ENCODE measurements at regions not wholly inside any gene's neighbourhood (a gene's known extent, or its start where the extent isn't known, plus 50 kb on each side); places are given as distances from the start of the nearest gene placed in this dataset.

- no peaks in the 10 kb centered on the region for H3K27me3 ChIP-seq
- H3K9me3 ChIP-seq: no peaks in the 10 kb centered on the region
- H3K27ac ChIP-seq: no peak overlapping the region
- no peaks in the 10 kb centered on the region for H3K36me3 ChIP-seq
- WGBS: 77% methylated on average over 6 of the region's 6 CpGs
- no peak overlapping the region for H3K4me3 ChIP-seq
- H3K4me1 ChIP-seq: no peaks in the 10 kb centered on the region
- TF ChIP-seq POLR2AphosphoS5 (IDR thresholded peaks at IDR 0.05) (no peak), EP300 (IDR thresholded peaks at IDR 0.05) (no peak), POLR2A (IDR thresholded peaks at IDR 0.05) (no peak)
- TF ChIP-seq, protein P1, sequence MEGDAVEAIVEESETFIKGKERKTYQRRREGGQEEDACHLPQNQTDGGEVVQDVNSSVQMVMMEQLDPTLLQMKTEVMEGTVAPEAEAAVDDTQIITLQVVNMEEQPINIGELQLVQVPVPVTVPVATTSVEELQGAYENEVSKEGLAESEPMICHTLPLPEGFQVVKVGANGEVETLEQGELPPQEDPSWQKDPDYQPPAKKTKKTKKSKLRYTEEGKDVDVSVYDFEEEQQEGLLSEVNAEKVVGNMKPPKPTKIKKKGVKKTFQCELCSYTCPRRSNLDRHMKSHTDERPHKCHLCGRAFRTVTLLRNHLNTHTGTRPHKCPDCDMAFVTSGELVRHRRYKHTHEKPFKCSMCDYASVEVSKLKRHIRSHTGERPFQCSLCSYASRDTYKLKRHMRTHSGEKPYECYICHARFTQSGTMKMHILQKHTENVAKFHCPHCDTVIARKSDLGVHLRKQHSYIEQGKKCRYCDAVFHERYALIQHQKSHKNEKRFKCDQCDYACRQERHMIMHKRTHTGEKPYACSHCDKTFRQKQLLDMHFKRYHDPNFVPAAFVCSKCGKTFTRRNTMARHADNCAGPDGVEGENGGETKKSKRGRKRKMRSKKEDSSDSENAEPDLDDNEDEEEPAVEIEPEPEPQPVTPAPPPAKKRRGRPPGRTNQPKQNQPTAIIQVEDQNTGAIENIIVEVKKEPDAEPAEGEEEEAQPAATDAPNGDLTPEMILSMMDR (IDR thresholded peaks at IDR 0.05): no peak
- DNase-seq (ENCODE audit: low spot score in 2 of 2): peak in 1 of 2 donors; percentile 67
Measured at GRCh38 chr6:82568290-82568993, 204.8 kb downstream of the TPBG start.

- Histone ChIP-seq H3K27ac (no peak overlapping the region), H3K9me3 (no peaks in the 10 kb centered on the region), H3K27me3 (no peaks in the 10 kb centered on the region), H3K36me3 (no peaks in the 10 kb centered on the region), H3K4me1 (no peaks in the 10 kb centered on the region), H3K4me3 (no peak overlapping the region)
- no peak for TF ChIP-seq POLR2AphosphoS5 (IDR thresholded peaks at IDR 0.05)
- TF ChIP-seq, protein P1 (IDR thresholded peaks at IDR 0.05): no peak
- no peak for TF ChIP-seq EP300 (IDR thresholded peaks at IDR 0.05)
- no peak for TF ChIP-seq POLR2A (IDR thresholded peaks at IDR 0.05)
- 80% methylated on average over 1 of the region's 1 CpG for WGBS
- no peak for DNase-seq (ENCODE audit: low spot score in 2 of 2)
Measured at GRCh38 chr6:82569022-82569421, 205.4 kb downstream of the TPBG start.

DNA sequence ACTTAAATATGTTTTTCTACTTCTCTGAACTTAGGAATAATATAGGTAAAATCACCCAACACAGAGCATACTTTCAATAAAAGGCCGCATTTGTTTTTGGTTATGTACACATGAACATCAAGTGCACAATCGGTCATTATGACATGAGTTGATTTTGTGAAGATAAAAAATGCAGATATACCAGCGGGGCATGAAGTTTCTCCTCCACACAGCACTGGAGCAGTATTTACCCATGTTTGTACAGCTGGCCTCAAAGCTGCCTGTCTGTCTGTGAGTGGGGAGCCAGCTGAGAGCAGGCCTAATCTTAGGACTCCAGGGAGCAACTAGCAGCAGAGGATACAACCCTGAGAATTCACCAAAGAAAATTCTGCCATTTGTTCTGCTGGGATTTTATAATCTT, 206.5 kb downstream of the TPBG start:
- no peaks in the 10 kb centered on the region for H3K27me3 ChIP-seq
- no peaks in the 10 kb centered on the region for H3K36me3 ChIP-seq
- no peak overlapping the region for H3K27ac ChIP-seq
- 71% methylated on average over 3 of the region's 3 CpGs for WGBS
- H3K9me3 ChIP-seq: no peaks in the 10 kb centered on the region
- no peak for DNase-seq (ENCODE audit: low spot score in 2 of 2)
- no peaks in the 10 kb centered on the region for H3K4me1 ChIP-seq
- no peak for TF ChIP-seq POLR2AphosphoS5 (IDR thresholded peaks at IDR 0.05)
- TF ChIP-seq, protein P1 (IDR thresholded peaks at IDR 0.05): no peak
- TF ChIP-seq EP300 (IDR thresholded peaks at IDR 0.05): no peak
- no peak for TF ChIP-seq POLR2A (IDR thresholded peaks at IDR 0.05)
- H3K4me3 ChIP-seq: no peak overlapping the region

GRCh38 chr6:82571455-82571854, 207.8 kb downstream of the TPBG start:
- WGBS: 76% methylated on average over 2 of the region's 2 CpGs
- Histone ChIP-seq H3K4me3 (no peak overlapping the region), H3K4me1 (no peaks in the 10 kb centered on the region), H3K9me3 (peaks cover 6% of the 10 kb centered on the region), H3K27ac (no peak overlapping the region), H3K36me3 (no peaks in the 10 kb centered on the region), H3K27me3 (no peaks in the 10 kb centered on the region)
- TF ChIP-seq, protein P1 (IDR thresholded peaks at IDR 0.05): no peak
- TF ChIP-seq EP300 (IDR thresholded peaks at IDR 0.05): no peak
- TF ChIP-seq POLR2A (IDR thresholded peaks at IDR 0.05): no peak
- no peak for TF ChIP-seq POLR2AphosphoS5 (IDR thresholded peaks at IDR 0.05)
- no peak for DNase-seq (ENCODE audit: low spot score in 2 of 2)

GRCh38 chr6:82573254-82573972, 209.8 kb downstream of the TPBG start:
- 39% methylated on average over 3 of the region's 3 CpGs for WGBS
- H3K27ac ChIP-seq: no peak overlapping the region
- TF ChIP-seq POLR2A (IDR thresholded peaks at IDR 0.05) (no peak), EP300 (IDR thresholded peaks at IDR 0.05) (no peak), POLR2AphosphoS5 (IDR thresholded peaks at IDR 0.05) (no peak)
- TF ChIP-seq, protein P1 (IDR thresholded peaks at IDR 0.05): no peak
- peaks cover 6% of the 10 kb centered on the region for H3K9me3 ChIP-seq
- no peaks in the 10 kb centered on the region for H3K36me3 ChIP-seq
- H3K4me3 ChIP-seq: no peak overlapping the region
- H3K27me3 ChIP-seq: no peaks in the 10 kb centered on the region
- no peaks in the 10 kb centered on the region for H3K4me1 ChIP-seq
- DNase-seq (ENCODE audit: low spot score in 2 of 2): no peak

All from suprapubic skin (tissue), 4 donors.